GM12872 (cell line): ENCODE measurements at regions not wholly inside any gene's neighbourhood (a gene's known extent, or its start where the extent isn't known, plus 50 kb on each side); places are given as distances from the start of the nearest gene placed in this dataset.

Experiments
- CTCF ChIP-seq: IDR thresholded peaks from 3 replicates; pipeline ENCODE4 v1.5.1; 2011; ENCODE audit warnings: low read depth, mild to moderate bottlenecking, low read length, moderate library complexity; ENCODE audit not compliant: insufficient read depth

DNA sequence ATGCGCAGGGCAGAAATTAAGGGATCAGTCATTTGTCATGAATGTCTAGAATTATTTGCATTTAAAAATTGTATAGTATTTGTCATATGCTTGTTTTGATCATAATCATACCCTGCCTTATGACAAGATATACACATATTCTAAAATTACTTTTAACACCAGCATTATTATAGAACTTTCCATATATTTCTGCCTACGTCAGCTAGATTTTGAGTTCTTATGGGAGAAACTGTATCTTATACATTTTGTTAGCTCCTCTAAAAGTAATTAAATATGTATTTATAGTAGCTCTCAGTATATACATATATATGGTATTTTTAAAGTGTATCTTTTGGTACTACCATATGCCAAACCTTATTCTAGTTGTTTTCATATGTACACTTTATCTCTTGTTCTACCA, 441.9 kb downstream of the CPS1 start:
- TF ChIP-seq CTCF, result no peak

DNA sequence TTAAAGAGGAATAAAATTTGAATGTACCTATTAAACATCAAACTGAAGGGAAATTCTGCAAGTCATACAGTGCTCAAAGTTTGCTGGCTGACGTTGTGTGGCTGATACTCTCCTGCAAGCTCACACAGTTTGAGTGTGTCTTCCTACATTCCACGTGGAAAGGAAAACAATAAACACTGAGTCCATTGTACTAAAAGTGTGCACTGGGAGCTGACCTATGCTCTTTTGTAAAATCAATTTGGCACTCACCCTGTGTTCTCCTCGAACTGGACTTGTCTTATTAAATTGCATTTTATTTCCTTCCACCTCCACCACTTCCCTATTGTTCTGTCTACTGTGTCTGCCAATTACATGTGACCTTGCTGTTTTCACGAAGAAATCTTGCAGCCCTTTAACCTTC, 458.0 kb downstream of the CPS1 start:
- no peak for TF ChIP-seq CTCF

GRCh38 chr2:211014906-211015305, 458.5 kb downstream of the CPS1 start:
- TF ChIP-seq CTCF, result no peak

- no peak for TF ChIP-seq CTCF
Observed at GRCh38 chr2:211026109-211026508, 469.7 kb downstream of the CPS1 start.

GRCh38 chr2:211027976-211028375, 471.6 kb downstream of the CPS1 start:
- TF ChIP-seq CTCF, result no peak

DNA sequence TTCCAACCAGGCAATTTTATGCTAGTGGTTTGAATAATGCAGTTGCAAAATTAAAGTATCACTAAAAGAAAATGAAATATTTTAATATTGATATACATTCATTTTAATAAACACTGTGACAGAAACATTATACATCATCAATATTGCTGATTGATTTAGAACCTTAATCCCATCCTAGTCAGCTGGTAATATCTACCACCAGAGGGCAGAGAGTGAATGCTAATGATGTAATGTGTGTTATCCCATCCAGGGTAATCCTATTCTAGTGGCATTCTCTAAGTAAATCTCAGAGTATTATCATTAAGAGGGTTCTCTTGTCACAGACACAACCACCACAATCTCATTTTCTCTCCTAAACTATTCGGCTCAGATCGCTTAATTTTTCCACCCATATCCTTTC, 477.4 kb downstream of the CPS1 start:
- TF ChIP-seq CTCF, result peak; percentile 17; the same call in 1 of the 3 replicates

- TF ChIP-seq CTCF, result peak; percentile 46; the same call in 2 of the 3 replicates
Observed at GRCh38 chr2:211035548-211036185, 479.3 kb downstream of the CPS1 start.
